Coronary artery (tissue), 2 donors: ENCODE measurements at regions not wholly inside any gene's neighbourhood (a gene's known extent, or its start where the extent isn't known, plus 50 kb on each side); places are given as distances from the start of the nearest gene placed in this dataset.
A peak's percentile ranks its signal among the peaks of the same experiment; 100 is the strongest.

Experiments
- DNase-seq: peaks from one replicate; pipeline ENCODE4 v3.0.0-alpha.2; 2017; ENCODE audit warnings: low spot score
- H3K27ac ChIP-seq, 2 donors: fragments of 200-600 bp; sonication (generic); one replicate each; pipeline ENCODE4 v1.5.1; 2016 to 2019
- H3K4me3 ChIP-seq: fragments of 200-600 bp; sonication (generic); 2 replicates; pipeline ENCODE4 v1.5.1; 2016; ENCODE audit warnings: mild to moderate bottlenecking, moderate library complexity
- TF ChIP-seq, protein P1 (sequence below): fragments of 200-600 bp; sonication (generic); IDR thresholded peaks from one replicate; pipeline ENCODE4 v1.5.1; 2019; ENCODE audit warnings: antibody characterized with exemption

DNA sequence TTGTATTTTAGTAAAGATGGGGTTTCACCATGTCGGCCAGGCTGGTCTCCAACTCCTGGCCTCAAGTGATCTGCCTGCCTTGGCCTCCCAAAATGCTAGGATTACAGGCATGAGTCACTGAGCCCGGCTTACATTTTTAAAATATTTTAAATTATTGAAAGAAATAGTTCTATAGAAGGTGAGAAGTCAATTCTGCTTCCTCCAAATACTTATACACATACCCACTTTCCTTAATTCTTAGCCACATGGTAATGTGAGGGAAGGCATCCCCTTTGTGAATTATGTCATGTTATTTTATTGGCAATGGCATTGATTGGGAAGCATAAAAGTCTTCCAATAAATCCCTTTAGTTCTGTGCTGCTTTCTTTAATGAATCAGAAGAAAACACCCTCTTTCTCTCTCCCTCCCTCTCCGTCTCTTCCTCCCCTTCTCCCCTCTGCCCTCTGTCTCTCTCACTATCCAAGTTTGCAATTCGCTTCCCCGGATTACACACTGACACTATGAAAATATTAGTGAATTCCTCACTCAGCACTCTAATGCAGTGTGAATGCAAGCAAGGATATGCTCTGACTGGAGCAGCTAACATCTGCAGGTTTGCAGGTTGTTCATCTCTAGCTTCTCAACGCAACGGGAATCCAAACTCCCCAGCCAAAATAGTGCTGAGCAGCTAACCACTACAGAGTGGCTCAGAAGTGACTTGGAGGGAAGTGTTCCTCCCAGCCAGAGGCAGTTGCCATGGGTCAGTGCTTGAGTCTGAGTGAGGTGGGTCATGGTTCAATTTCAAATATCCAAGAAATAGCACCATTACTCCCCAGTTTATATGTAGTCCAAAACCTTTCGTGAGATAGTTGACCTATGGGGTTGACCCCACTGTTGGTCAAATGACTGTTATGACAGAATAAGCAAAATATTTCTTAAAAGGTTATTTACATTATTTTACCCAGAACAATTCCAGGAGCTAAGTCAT is 77.8 kb upstream of the CD55 start:
- H3K27ac ChIP-seq, result no peak overlapping the region
- TF ChIP-seq, protein P1, sequence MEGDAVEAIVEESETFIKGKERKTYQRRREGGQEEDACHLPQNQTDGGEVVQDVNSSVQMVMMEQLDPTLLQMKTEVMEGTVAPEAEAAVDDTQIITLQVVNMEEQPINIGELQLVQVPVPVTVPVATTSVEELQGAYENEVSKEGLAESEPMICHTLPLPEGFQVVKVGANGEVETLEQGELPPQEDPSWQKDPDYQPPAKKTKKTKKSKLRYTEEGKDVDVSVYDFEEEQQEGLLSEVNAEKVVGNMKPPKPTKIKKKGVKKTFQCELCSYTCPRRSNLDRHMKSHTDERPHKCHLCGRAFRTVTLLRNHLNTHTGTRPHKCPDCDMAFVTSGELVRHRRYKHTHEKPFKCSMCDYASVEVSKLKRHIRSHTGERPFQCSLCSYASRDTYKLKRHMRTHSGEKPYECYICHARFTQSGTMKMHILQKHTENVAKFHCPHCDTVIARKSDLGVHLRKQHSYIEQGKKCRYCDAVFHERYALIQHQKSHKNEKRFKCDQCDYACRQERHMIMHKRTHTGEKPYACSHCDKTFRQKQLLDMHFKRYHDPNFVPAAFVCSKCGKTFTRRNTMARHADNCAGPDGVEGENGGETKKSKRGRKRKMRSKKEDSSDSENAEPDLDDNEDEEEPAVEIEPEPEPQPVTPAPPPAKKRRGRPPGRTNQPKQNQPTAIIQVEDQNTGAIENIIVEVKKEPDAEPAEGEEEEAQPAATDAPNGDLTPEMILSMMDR, result no peak
- DNase-seq, result no peak

DNA sequence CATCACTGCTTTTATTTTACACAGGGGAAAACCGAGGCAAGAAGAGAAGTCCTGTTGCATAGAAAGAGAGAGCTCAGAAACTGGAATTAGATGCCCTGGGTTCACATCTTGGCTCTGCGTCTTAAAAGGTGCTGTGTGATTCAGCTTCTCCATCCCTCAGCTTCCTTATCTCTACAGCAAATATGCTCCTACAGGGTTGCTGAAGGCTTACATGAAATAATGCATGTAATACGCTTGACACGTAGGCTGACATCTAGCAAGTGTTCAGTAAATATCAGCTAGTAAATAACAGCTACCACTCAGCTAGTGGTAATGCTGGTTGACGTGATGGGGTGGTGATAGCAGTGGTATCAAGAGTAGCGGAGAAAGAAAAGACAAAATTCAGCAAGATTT is 77.1 kb upstream of the CD55 start:
- no peak for DNase-seq
- H3K27ac ChIP-seq, result no peak overlapping the region
- TF ChIP-seq, protein P1, result no peak
- no peak overlapping the region for H3K4me3 ChIP-seq

More for the DNA sequence above, 77.8 kb upstream of the CD55 start:
- H3K4me3 ChIP-seq, result no peak overlapping the region

DNA sequence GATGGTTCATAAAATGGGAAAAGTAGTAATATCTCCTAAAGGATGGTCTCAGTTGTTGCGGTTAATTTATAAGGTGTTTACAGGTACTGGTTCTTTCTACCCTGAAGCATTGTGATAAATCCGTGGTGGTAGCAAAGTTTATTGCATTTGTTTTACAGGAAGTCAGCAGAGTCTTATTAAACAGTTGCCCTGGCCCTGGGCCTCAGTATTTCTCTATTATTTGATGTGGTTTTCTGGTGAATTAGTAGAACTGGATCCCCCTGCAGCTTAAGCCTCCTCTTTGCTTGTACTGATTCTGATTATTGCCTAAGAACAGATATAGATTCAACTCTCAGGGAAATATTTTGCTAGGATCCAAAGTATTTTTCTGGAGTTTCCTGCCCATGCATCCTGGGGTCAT is 76.4 kb upstream of the CD55 start:
- no peak for DNase-seq
- Histone ChIP-seq H3K27ac (no peak overlapping the region), H3K4me3 (no peak overlapping the region)
- TF ChIP-seq, protein P1, result no peak

DNA sequence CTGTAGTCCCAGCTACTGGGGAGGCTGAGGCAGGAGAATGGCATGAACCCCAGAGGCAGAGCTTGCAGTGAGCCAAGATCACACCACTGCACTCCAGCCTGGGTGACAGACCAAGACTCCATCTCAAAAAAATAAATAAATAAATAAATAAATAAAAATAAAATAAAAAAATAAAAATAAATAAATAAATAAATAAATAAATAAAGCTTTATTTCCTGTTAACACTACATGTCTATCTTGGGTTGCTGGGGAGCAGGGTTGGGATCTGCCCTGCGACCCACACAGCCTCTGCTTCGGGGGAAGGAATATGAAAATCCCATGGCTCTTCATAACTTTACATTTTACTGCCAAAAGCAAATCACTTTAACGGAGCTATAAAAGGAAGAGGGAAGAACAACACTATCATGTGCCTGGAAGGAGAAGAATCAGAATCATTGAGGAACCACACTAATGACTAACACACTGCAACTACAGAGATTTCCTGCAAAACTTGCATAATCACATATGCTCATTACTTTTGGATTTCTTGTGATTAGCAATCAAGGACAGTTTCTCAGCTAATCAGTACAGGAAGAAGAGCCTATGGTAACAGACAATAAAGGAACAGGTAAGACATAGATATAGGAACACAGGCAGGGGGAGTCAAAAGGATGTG is 72.8 kb upstream of the CD55 start:
- H3K27ac ChIP-seq, result peak overlapping the region in 1 of 2 donors; percentile 40
- no peak for DNase-seq
- TF ChIP-seq, protein P1, result no peak

DNA sequence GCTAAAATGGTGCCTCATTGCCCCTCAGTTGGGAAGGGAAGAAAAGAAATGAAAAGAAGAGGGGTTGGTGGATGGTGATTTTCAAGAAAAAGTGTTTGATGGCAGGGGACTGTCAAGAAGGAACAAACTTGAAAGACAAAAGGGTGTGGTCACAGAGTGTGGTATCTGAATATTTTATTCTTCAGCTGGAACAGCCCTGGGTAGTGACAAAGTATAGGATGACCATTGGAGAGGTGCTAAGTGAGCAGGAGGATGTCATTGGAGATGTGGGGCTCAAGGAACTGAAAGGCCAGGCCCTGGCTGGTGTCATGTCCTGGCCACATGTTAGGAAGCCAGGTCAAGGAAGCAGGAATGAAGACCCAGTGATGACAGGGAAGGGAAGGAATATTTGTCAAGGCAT is 71.0 kb upstream of the CD55 start:
- H3K4me3 ChIP-seq, result no peak overlapping the region
- TF ChIP-seq, protein P1, result no peak
- no peak overlapping the region for H3K27ac ChIP-seq
- no peak for DNase-seq

More for the DNA sequence above, 72.8 kb upstream of the CD55 start:
- no peak overlapping the region for H3K4me3 ChIP-seq

DNA sequence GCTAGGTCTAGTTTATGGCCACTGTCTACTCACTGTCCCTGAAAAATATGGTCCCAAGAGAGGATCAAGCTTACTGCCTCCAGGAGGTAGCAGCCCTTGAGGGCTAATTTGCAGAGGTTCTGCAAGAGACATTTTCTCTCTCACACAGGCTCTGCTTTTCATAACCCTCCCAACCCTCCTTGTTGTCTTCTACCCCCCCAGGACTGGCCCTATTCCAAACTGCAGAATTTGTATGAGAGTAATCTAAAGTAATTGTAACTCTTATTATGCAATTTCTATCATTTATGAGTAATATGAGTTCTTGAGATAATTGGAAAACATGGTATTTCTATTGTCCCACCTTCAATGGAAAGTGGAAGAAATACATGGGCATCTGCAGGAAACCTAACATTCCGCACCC is 70.4 kb upstream of the CD55 start:
- TF ChIP-seq, protein P1, result no peak
- no peak overlapping the region for H3K4me3 ChIP-seq
- DNase-seq, result no peak
- H3K27ac ChIP-seq, result no peak overlapping the region
